ENCODE measurements at regions not wholly inside any gene's neighbourhood (a gene's known extent, or its start where the extent isn't known, plus 50 kb on each side); places are given as distances from the start of the nearest gene placed in this dataset.

GRCh38 chr12:127820271-127820670 lies 446.7 kb upstream of the TMEM132C start:
- POLR2A ChIA-PET, result no interaction called here
- CTCF ChIA-PET, result no interaction called here
- no peak overlapping the region for H3K27ac Mint-ChIP-seq (ENCODE audit: low read depth, unreplicated experiment)
- no peaks in the 10 kb centered on the region for H3K4me1 Mint-ChIP-seq (ENCODE audit: insufficient read depth, unreplicated experiment)
- no peak for DNase-seq (ENCODE audit: unreplicated experiment)
- no TSS peak for BruUV-seq (replicated peaks)
- peaks cover 45% of the 10 kb centered on the region for H3K9me3 Mint-ChIP-seq (ENCODE audit: unreplicated experiment)
- H3K4me3 Mint-ChIP-seq (ENCODE audit: unreplicated experiment), result no peak overlapping the region
- TF ChIP-seq CTCF (IDR thresholded peaks at IDR 0.05; ENCODE audit: unreplicated experiment), result no peak
- intact Hi-C loops (cut with micrococcal nuclease), result no loop called here
- no peaks in the 10 kb centered on the region for H3K36me3 Mint-ChIP-seq (ENCODE audit: insufficient read depth, unreplicated experiment)
- no peaks in the 10 kb centered on the region for H3K27me3 Mint-ChIP-seq (ENCODE audit: insufficient read depth, unreplicated experiment)

- CTCF ChIA-PET, result no interaction called here
- H3K27ac Mint-ChIP-seq (ENCODE audit: low read depth, unreplicated experiment), result no peak overlapping the region
- no peak overlapping the region for H3K4me3 Mint-ChIP-seq (ENCODE audit: unreplicated experiment)
- H3K9me3 Mint-ChIP-seq (ENCODE audit: unreplicated experiment), result peaks cover 50% of the 10 kb centered on the region
- no peaks in the 10 kb centered on the region for H3K4me1 Mint-ChIP-seq (ENCODE audit: insufficient read depth, unreplicated experiment)
- intact Hi-C loops (cut with micrococcal nuclease), result no loop called here
- DNase-seq (ENCODE audit: unreplicated experiment), result no peak
- POLR2A ChIA-PET, result no interaction called here
- no peaks in the 10 kb centered on the region for H3K27me3 Mint-ChIP-seq (ENCODE audit: insufficient read depth, unreplicated experiment)
- no TSS peak for BruUV-seq (replicated peaks)
- TF ChIP-seq CTCF (IDR thresholded peaks at IDR 0.05; ENCODE audit: unreplicated experiment), result no peak
- no peaks in the 10 kb centered on the region for H3K36me3 Mint-ChIP-seq (ENCODE audit: insufficient read depth, unreplicated experiment)
Measured at GRCh38 chr12:127820846-127821245, 446.1 kb upstream of the TMEM132C start.

GRCh38 chr12:127822809-127823411 lies 444.1 kb upstream of the TMEM132C start:
- DNase-seq (ENCODE audit: unreplicated experiment), result no peak
- ChIA-PET CTCF (no interaction called here), POLR2A (no interaction called here)
- Mint-ChIP-seq H3K36me3 (ENCODE audit: insufficient read depth, unreplicated experiment) (no peaks in the 10 kb centered on the region), H3K27ac (ENCODE audit: low read depth, unreplicated experiment) (no peak overlapping the region), H3K9me3 (ENCODE audit: unreplicated experiment) (peaks cover 54% of the 10 kb centered on the region), H3K4me3 (ENCODE audit: unreplicated experiment) (no peak overlapping the region), H3K4me1 (ENCODE audit: insufficient read depth, unreplicated experiment) (no peaks in the 10 kb centered on the region), H3K27me3 (ENCODE audit: insufficient read depth, unreplicated experiment) (no peaks in the 10 kb centered on the region)
- no TSS peak for BruUV-seq (replicated peaks)
- intact Hi-C loops (cut with micrococcal nuclease), result no loop called here
- no peak for TF ChIP-seq CTCF (IDR thresholded peaks at IDR 0.05; ENCODE audit: unreplicated experiment)

- no peaks in the 10 kb centered on the region for H3K27me3 Mint-ChIP-seq (ENCODE audit: insufficient read depth, unreplicated experiment)
- intact Hi-C loops (cut with micrococcal nuclease), result no loop called here
- H3K4me1 Mint-ChIP-seq (ENCODE audit: insufficient read depth, unreplicated experiment), result no peaks in the 10 kb centered on the region
- no peak for DNase-seq (ENCODE audit: unreplicated experiment)
- no TSS peak for BruUV-seq (replicated peaks)
- POLR2A ChIA-PET, result no interaction called here
- CTCF ChIA-PET, result no interaction called here
- H3K27ac Mint-ChIP-seq (ENCODE audit: low read depth, unreplicated experiment), result no peak overlapping the region
- no peaks in the 10 kb centered on the region for H3K36me3 Mint-ChIP-seq (ENCODE audit: insufficient read depth, unreplicated experiment)
- no peak overlapping the region for H3K4me3 Mint-ChIP-seq (ENCODE audit: unreplicated experiment)
- TF ChIP-seq CTCF (IDR thresholded peaks at IDR 0.05; ENCODE audit: unreplicated experiment), result no peak
- H3K9me3 Mint-ChIP-seq (ENCODE audit: unreplicated experiment), result peaks cover 52% of the 10 kb centered on the region
Measured at GRCh38 chr12:127823801-127824200, 443.2 kb upstream of the TMEM132C start.
